GM23338 (cell line): ENCODE measurements at regions not wholly inside any gene's neighbourhood (a gene's known extent, or its start where the extent isn't known, plus 50 kb on each side); places are given as distances from the start of the nearest gene placed in this dataset.

Experiments used
- ATAC-seq: fragments of 200-7000 bp; cut with Tn5 transposase; 3 replicates; pipeline ENCODE4 v1.9.1; 2020
- DNase-seq: peaks from one replicate; pipeline ENCODE4 v3.0.0-alpha.2; 2015; ENCODE audit warnings: low spot score
- H2AFZ ChIP-seq: fragments of 200-600 bp; sonication (generic); 2 replicates; pipeline ENCODE4 v1.8.0; 2016; ENCODE audit warnings: antibody characterized with exemption, mild to moderate bottlenecking, moderate library complexity
- H3F3A ChIP-seq: fragments of 200-600 bp; sonication (generic); replicated peaks from 2 replicates; pipeline ENCODE4 v1.8.0; 2017; ENCODE audit warnings: antibody characterized with exemption, mixed run types, low read depth
- H3K27ac ChIP-seq: fragments of 200-600 bp; sonication (generic); 2 replicates; pipeline ENCODE4 v1.6.1; 2016; ENCODE audit warnings: low read depth
- H3K27me3 ChIP-seq: fragments of 200-600 bp; sonication (generic); 2 replicates; pipeline ENCODE4 v1.8.0; 2016; ENCODE audit warnings: mild to moderate bottlenecking, mixed run types, moderate library complexity; ENCODE audit not compliant: insufficient read depth
- H3K36me3 ChIP-seq: fragments of 200-600 bp; sonication (generic); 2 replicates; pipeline ENCODE4 v1.8.0; 2016; ENCODE audit warnings: mild to moderate bottlenecking; ENCODE audit not compliant: insufficient read depth
- H3K4me1 ChIP-seq: fragments of 200-600 bp; sonication (generic); 2 replicates; pipeline ENCODE4 v1.8.0; 2016; ENCODE audit warnings: mild to moderate bottlenecking, moderate library complexity; ENCODE audit not compliant: insufficient read depth
- H3K4me2 ChIP-seq: fragments of 200-600 bp; sonication (generic); 2 replicates; pipeline ENCODE4 v1.7.1; 2017; ENCODE audit warnings: mixed run types
- H3K4me3 ChIP-seq: fragments of 200-600 bp; sonication (generic); 2 replicates; pipeline ENCODE4 v1.6.1; 2016; ENCODE audit warnings: mixed run types
- H3K79me2 ChIP-seq: fragments of 200-600 bp; sonication (generic); replicated peaks from 2 replicates; pipeline ENCODE4 v1.8.0; 2017; ENCODE audit warnings: mild to moderate bottlenecking; ENCODE audit not compliant: insufficient read depth
- H3K9me2 ChIP-seq: fragments of 200-600 bp; sonication (generic); 2 replicates; pipeline ENCODE4 v1.8.0; 2017; ENCODE audit not compliant: insufficient read depth
- H4K20me1 ChIP-seq: fragments of 200-600 bp; sonication (generic); replicated peaks from 2 replicates; pipeline ENCODE4 v1.8.0; 2017; ENCODE audit warnings: mild to moderate bottlenecking; ENCODE audit not compliant: insufficient read depth
- H3K27ac Mint-ChIP-seq: 2 replicates; pipeline ENCODE4 v1.8.0; 2020; ENCODE audit warnings: inconsistent platforms, mild to moderate bottlenecking, moderate library complexity, mixed read lengths
- H3K27me3 Mint-ChIP-seq: 3 replicates; pipeline ENCODE4 v1.8.0; 2022; ENCODE audit warnings: low read depth, mild to moderate bottlenecking, moderate library complexity, mixed read lengths, inconsistent platforms; ENCODE audit not compliant: insufficient read depth, poor library complexity
- H3K36me3 Mint-ChIP-seq: 3 replicates; pipeline ENCODE4 v1.8.0; 2021; ENCODE audit warnings: low read depth, mild to moderate bottlenecking, inconsistent platforms, moderate library complexity, mixed read lengths
- H3K4me1 Mint-ChIP-seq: 3 replicates; pipeline ENCODE4 v1.8.0; 2020; ENCODE audit warnings: mild to moderate bottlenecking, inconsistent platforms, mixed read lengths
- H3K4me3 Mint-ChIP-seq: 3 replicates; pipeline ENCODE4 v1.8.0; 2021; ENCODE audit warnings: moderate library complexity, mild to moderate bottlenecking, inconsistent platforms, mixed read lengths
- H3K9me3 Mint-ChIP-seq: 3 replicates; pipeline ENCODE4 v1.8.0; 2020; ENCODE audit warnings: moderate library complexity, mild to moderate bottlenecking, inconsistent platforms, mixed read lengths
- CREB1 ChIP-seq: fragments of 250-450 bp; sonication (Bioruptor Pico); IDR thresholded peaks from 2 replicates; pipeline ENCODE4 v1.5.0; 2020; ENCODE audit warnings: low read depth, mild to moderate bottlenecking, moderate library complexity
- CTCF ChIP-seq, 2 experiments: fragments of 200-600 bp in 1 of 2; sonication (generic) in 1 of 2; conservative IDR thresholded peaks; 2 replicates each; pipeline versions ENCODE4 v1.5.1 to v1.6.1; 2016 to 2017; ENCODE audit warnings: antibody characterized with exemption in 2 of 2, low read depth in 2 of 2, mild to moderate bottlenecking in 2 of 2, moderate library complexity in 1 of 2
- ETS1 ChIP-seq: IDR thresholded peaks from 2 replicates; pipeline ENCODE4 v1.6.1; 2016; ENCODE audit warnings: antibody characterized with exemption
- EZH2 ChIP-seq: fragments of 200-600 bp; sonication (generic); IDR thresholded peaks from one replicate; pipeline ENCODE4 v1.8.0; 2017; ENCODE audit warnings: antibody characterized with exemption, mild to moderate bottlenecking, low read depth; ENCODE audit not compliant: unreplicated experiment
- EZH2phosphoT487 ChIP-seq: fragments of 200-600 bp; sonication (generic); IDR thresholded peaks from one replicate; pipeline ENCODE4 v1.8.1; 2018; ENCODE audit warnings: antibody characterized with exemption; ENCODE audit not compliant: unreplicated experiment
- JUNB ChIP-seq: IDR thresholded peaks from one replicate; pipeline ENCODE4 v1.6.1; 2016; ENCODE audit warnings: antibody characterized with exemption; ENCODE audit not compliant: unreplicated experiment
- NANOG ChIP-seq: IDR thresholded peaks from 2 replicates; pipeline ENCODE4 v1.6.1; 2016; ENCODE audit warnings: antibody characterized with exemption, borderline replicate concordance
- POLR2AphosphoS5 ChIP-seq: IDR thresholded peaks from 2 replicates; pipeline ENCODE4 v1.6.1; 2016; ENCODE audit warnings: antibody characterized with exemption, low read depth
- STAT1 ChIP-seq: IDR thresholded peaks from one replicate; pipeline ENCODE4 v1.6.1; 2016; ENCODE audit warnings: antibody characterized with exemption; ENCODE audit not compliant: unreplicated experiment
- ZNF114 ChIP-seq: fragments of 250-450 bp; sonication (Bioruptor Pico); IDR thresholded peaks from 2 replicates; pipeline ENCODE4 v1.5.0; 2020; ENCODE audit warnings: mild to moderate bottlenecking, moderate library complexity
- ZNF331 ChIP-seq: fragments of 250-450 bp; sonication (Bioruptor Pico); IDR thresholded peaks from 2 replicates; pipeline ENCODE4 v1.5.0; 2020; ENCODE audit warnings: low read depth, mild to moderate bottlenecking, moderate library complexity
- ZNF462 ChIP-seq: fragments of 250-450 bp; sonication (Bioruptor Pico); IDR thresholded peaks from 2 replicates; pipeline ENCODE4 v1.5.0; 2020; ENCODE audit warnings: mild to moderate bottlenecking, moderate library complexity
- TF ChIP-seq, protein P1 (sequence below): IDR thresholded peaks from one replicate; pipeline ENCODE4 v1.6.1; 2018; ENCODE audit warnings: antibody characterized with exemption; ENCODE audit not compliant: unreplicated experiment

DNA sequence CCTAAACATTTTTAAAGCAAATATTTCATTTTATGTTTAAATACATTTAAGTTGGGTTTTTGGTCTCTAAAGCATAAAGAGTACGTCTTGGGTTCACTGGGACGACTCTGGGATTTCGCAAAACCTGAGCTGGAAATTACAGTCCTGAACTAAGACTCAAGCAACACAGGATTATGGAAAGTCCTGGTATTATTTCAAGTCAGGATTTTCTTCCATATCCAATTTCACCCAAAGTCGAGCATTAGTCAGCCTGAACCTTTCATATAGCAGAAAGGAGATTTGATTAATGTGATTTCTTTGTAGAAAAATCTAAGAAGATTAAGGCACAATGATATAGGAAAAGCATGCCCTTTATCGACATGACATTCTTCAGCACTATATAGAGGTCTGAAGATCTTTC lies 100.0 kb downstream of the MTERF1 start:
- Histone ChIP-seq H3K4me1 (no peaks in the 10 kb centered on the region), H3K27ac (no peak overlapping the region), H3K4me2 (no peak overlapping the region), H2AFZ (no peak overlapping the region), H3K27me3 (no peaks in the 10 kb centered on the region), H4K20me1 (no peaks in the 10 kb centered on the region), H3K4me3 (no peak overlapping the region), H3K36me3 (no peaks in the 10 kb centered on the region), H3K9me2 (no peaks in the 10 kb centered on the region), H3K79me2 (no peaks in the 10 kb centered on the region), H3F3A (no peaks in the 10 kb centered on the region)
- no peak for TF ChIP-seq EZH2phosphoT487
- no peak for TF ChIP-seq EZH2
- no peak for TF ChIP-seq CTCF (conservative IDR thresholded peaks at IDR 0.05; ENCODE audit: low read depth in 2 of 2)
- no peak for TF ChIP-seq ZNF114
- TF ChIP-seq, protein P1, sequence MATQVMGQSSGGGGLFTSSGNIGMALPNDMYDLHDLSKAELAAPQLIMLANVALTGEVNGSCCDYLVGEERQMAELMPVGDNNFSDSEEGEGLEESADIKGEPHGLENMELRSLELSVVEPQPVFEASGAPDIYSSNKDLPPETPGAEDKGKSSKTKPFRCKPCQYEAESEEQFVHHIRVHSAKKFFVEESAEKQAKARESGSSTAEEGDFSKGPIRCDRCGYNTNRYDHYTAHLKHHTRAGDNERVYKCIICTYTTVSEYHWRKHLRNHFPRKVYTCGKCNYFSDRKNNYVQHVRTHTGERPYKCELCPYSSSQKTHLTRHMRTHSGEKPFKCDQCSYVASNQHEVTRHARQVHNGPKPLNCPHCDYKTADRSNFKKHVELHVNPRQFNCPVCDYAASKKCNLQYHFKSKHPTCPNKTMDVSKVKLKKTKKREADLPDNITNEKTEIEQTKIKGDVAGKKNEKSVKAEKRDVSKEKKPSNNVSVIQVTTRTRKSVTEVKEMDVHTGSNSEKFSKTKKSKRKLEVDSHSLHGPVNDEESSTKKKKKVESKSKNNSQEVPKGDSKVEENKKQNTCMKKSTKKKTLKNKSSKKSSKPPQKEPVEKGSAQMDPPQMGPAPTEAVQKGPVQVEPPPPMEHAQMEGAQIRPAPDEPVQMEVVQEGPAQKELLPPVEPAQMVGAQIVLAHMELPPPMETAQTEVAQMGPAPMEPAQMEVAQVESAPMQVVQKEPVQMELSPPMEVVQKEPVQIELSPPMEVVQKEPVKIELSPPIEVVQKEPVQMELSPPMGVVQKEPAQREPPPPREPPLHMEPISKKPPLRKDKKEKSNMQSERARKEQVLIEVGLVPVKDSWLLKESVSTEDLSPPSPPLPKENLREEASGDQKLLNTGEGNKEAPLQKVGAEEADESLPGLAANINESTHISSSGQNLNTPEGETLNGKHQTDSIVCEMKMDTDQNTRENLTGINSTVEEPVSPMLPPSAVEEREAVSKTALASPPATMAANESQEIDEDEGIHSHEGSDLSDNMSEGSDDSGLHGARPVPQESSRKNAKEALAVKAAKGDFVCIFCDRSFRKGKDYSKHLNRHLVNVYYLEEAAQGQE: no peak
- no peak for TF ChIP-seq JUNB
- no peak for TF ChIP-seq NANOG
- TF ChIP-seq ZNF331 (CRISPR knock-in tag): no peak
- TF ChIP-seq STAT1: no peak
- TF ChIP-seq ETS1: no peak
- no peak for TF ChIP-seq ZNF462
- no peak for TF ChIP-seq POLR2AphosphoS5
- no peak for TF ChIP-seq CREB1 (CRISPR knock-in tag)
- no peak overlapping the region for H3K4me3 Mint-ChIP-seq
- H3K27me3 Mint-ChIP-seq: peaks cover 2% of the 10 kb centered on the region
- H3K9me3 Mint-ChIP-seq: no peaks in the 10 kb centered on the region
- DNase-seq (no peak), ATAC-seq (no peak)
- no peak overlapping the region for H3K27ac Mint-ChIP-seq
- H3K36me3 Mint-ChIP-seq: no peaks in the 10 kb centered on the region
- no peaks in the 10 kb centered on the region for H3K4me1 Mint-ChIP-seq
